AG04450 (cell line): ENCODE measurements at regions not wholly inside any gene's neighbourhood (a gene's known extent, or its start where the extent isn't known, plus 50 kb on each side); places are given as distances from the start of the nearest gene placed in this dataset.

Source experiments
- CTCF ChIA-PET: fragments of 300-600, 350-600 bp; formaldehyde crosslinking; extraction: SDS; loops from one replicate; lab custom pipeline; 2022; ENCODE audit warnings: antibody characterized with exemption, inconsistent platforms; lab: Charles Lee
- POLR2A ChIA-PET: fragments of 350-600 bp; formaldehyde crosslinking; extraction: SDS; loops from one replicate; lab custom pipeline; 2021; ENCODE audit warnings: antibody characterized with exemption, inconsistent platforms; lab: Yijun Ruan, JAX
- DNase-seq: peaks from one replicate; pipeline ENCODE4 v3.0.0-alpha.2; 2011; ENCODE audit warnings: low read depth, low spot score
- H3K27ac ChIP-seq: one replicate; pipeline ENCODE4 v1.5.1; 2012; ENCODE audit warnings: low read depth, low read length, control low read depth
- H3K27me3 ChIP-seq: one replicate; pipeline ENCODE4 v1.6.0; 2012; ENCODE audit warnings: low read length; ENCODE audit not compliant: control insufficient read depth, insufficient read depth
- H3K4me3 ChIP-seq: 2 replicates; pipeline ENCODE4 v1.5.1; 2011; ENCODE audit warnings: mild to moderate bottlenecking, low read depth, low read length, control low read depth
- H3K9me3 ChIP-seq: 2 replicates; pipeline ENCODE4 v1.5.1; 2012; ENCODE audit warnings: low read length; ENCODE audit not compliant: control insufficient read depth, insufficient read depth
- CTCF ChIP-seq: IDR thresholded peaks from 2 replicates; pipeline ENCODE4 v1.5.1; 2011; ENCODE audit warnings: low read depth, low read length, control low read depth, inconsistent platforms

DNA sequence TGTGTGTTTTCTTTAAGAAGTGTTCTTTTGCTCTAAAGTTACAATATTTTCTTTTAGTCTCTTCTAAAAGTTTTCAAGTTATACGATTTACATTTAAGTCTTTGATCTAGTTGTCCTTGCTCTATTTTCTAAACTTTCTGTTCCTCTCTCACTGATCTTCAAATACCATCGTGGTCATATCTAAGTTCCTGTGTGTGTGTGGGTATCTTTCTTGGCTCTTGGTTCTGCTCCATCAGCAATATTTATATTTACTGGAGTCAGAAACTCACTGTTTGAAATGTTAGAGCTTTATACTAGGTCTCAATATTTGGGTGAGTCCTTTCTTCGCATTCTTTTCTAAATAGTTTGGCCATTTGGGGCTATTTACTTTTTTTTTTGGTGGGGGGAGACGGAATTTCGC is 77.3 kb downstream of the COPS8 start:
- ChIA-PET POLR2A (interaction anchor here (0.6 kb wide), 1 partner anchor 18 kb away, joined by 3 read pairs; no protein-coding TSS in a partner anchor), CTCF (interaction anchor here (0.7 to 1.3 kb wide), 4 partner anchors 8 to 256 kb away, joined by 3 to 7 read pairs (median 4); no protein-coding TSS in a partner anchor)
- Histone ChIP-seq H3K27me3 (no peaks in the 10 kb centered on the region), H3K9me3 (peaks cover 5% of the 10 kb centered on the region), H3K27ac (no peak overlapping the region), H3K4me3 (no peak overlapping the region)
- DNase-seq = no peak
- no peak for TF ChIP-seq CTCF

DNA sequence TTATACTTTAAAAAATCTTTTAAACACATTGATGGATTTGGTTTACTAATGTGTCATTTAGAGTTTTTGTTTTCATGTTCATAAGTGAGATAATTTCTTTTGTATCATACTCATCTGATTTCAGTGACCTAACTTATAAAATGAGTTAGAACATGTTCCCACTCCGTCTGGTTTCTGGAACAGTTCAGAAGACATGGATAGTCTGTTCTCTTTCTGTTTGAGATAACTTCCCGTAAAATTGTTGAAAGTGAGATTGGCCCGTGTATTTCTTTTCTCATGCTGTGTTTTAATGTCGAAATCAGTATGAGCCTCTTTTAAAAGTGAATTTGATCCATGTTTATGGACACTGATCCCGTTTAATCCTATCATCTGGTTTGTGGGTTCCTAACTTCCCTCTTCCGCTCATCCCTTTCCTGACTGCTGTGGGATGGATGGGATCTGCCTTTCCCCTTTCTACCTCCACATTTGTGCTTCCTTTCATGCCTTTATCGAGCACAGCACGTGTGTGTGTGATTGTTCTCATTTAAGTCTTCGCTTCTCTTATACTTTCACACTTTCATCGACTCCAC is 78.9 kb downstream of the COPS8 start:
- Histone ChIP-seq H3K4me3 (no peak overlapping the region), H3K27me3 (no peaks in the 10 kb centered on the region), H3K27ac (no peak overlapping the region), H3K9me3 (peaks cover 5% of the 10 kb centered on the region)
- ChIA-PET POLR2A (no interaction called here), CTCF (interaction anchor here (0.7 to 2.2 kb wide), 26 partner anchors 8 to 407 kb away, joined by 3 to 12 read pairs (median 6); no protein-coding TSS in a partner anchor)
- no peak for DNase-seq
- TF ChIP-seq CTCF = no peak

GRCh38 chr2:237165405-237166276 is 80.0 kb downstream of the COPS8 start:
- Histone ChIP-seq H3K9me3 (peaks cover 1% of the 10 kb centered on the region; the same call in 1 of the 2 replicates), H3K4me3 (no peak overlapping the region), H3K27me3 (no peaks in the 10 kb centered on the region), H3K27ac (no peak overlapping the region)
- TF ChIP-seq CTCF = peak; percentile 72
- no peak for DNase-seq
- CTCF ChIA-PET = interaction anchor here (0.6 to 2.2 kb wide), 40 partner anchors 9 to 406 kb away, joined by 3 to 12 read pairs (median 4); no protein-coding TSS in a partner anchor
- POLR2A ChIA-PET = interaction anchor here (0.6 kb wide), 3 partner anchors 205 to 336 kb away, joined by 4 to 7 read pairs (median 5); no protein-coding TSS in a partner anchor

GRCh38 chr2:237167038-237167437 is 81.3 kb downstream of the COPS8 start:
- Histone ChIP-seq H3K27me3 (no peaks in the 10 kb centered on the region), H3K9me3 (no peaks in the 10 kb centered on the region), H3K4me3 (no peak overlapping the region), H3K27ac (no peak overlapping the region)
- DNase-seq = no peak
- no peak for TF ChIP-seq CTCF
- ChIA-PET POLR2A (no interaction called here), CTCF (interaction anchor here (1.0 to 2.1 kb wide), 5 partner anchors 10 to 254 kb away, joined by 3 to 9 read pairs (median 4); no protein-coding TSS in a partner anchor)
